ENCODE measurements at regions not wholly inside any gene's neighbourhood (a gene's known extent, or its start where the extent isn't known, plus 50 kb on each side); places are given as distances from the start of the nearest gene placed in this dataset.

DNA sequence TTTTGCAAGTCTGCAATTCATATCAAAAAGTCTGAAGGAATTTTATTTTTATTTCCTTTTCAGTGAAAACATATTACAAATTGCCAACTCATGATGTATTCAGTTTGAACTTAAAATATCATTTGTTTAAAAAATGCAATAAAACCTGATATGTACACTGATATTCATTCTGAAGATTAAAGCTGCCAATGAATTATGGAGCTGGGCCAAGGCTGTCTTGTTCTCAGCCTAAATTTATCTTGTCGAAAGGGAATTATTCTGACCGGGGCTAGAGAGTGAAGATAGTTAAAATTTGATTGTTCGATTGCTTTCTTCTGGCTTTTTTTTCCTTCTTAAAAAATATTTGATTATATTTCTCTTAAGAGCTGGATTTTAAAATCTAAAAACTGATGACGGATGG lies 54.0 kb upstream of the RBFOX1 start:
- Histone ChIP-seq H3K9me3 (no peaks in the 10 kb centered on the region), H3K4me1 (no peaks in the 10 kb centered on the region), H3K4me3 (no peak overlapping the region), H3K9ac (ENCODE audit: low read depth in 2 of 2, low read length in 2 of 2) (no peak overlapping the region), H3K27ac (no peak overlapping the region), H3K36me3 (no peaks in the 10 kb centered on the region), H3K27me3 (no peaks in the 10 kb centered on the region)
- DNase-seq: no peak
- TF ChIP-seq CTCF (IDR thresholded peaks at IDR 0.05): no peak
- intact Hi-C loops (cut with DNase I): no loop called here

DNA sequence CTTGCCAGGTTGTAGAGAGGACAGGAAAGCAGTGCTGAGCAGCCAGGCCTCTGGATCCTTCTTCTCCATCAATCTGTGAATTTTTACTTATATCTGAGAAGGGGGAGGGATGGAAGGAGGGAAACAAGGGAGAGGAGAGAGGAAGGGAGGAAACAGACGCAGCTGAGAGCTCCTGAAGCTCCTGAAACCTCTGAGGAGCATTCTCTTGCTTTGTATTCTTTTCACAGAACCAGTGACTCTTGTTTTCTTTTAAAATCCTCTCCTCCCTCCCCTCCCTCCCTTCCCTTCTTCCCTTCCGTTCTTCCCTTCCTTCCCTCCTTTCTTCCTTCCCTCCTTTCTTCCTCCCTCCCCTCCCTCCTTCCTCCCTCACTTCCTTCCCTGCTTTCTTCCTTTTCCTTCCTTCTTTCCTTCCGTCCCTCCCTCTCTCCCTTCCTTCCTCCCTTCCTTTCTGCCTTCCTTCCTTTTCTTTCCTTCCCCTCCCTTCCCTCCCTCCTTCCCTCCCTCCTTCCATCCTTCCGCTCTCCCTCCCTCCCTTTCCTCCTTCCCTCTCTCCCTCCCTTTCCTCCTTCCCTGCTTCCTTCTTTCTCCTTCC lies 60.0 kb upstream of the RBFOX1 start:
- no peaks in the 10 kb centered on the region for H3K9me3 ChIP-seq
- H3K27me3 ChIP-seq: no peaks in the 10 kb centered on the region
- DNase-seq: no peak
- no peak overlapping the region for H3K9ac ChIP-seq (ENCODE audit: low read depth in 2 of 2, low read length in 2 of 2)
- H3K36me3 ChIP-seq: no peaks in the 10 kb centered on the region
- TF ChIP-seq CTCF (IDR thresholded peaks at IDR 0.05): no peak
- no peaks in the 10 kb centered on the region for H3K4me1 ChIP-seq
- H3K4me3 ChIP-seq: no peak overlapping the region
- no peak overlapping the region for H3K27ac ChIP-seq
- intact Hi-C loops (cut with DNase I): no loop called here

DNA sequence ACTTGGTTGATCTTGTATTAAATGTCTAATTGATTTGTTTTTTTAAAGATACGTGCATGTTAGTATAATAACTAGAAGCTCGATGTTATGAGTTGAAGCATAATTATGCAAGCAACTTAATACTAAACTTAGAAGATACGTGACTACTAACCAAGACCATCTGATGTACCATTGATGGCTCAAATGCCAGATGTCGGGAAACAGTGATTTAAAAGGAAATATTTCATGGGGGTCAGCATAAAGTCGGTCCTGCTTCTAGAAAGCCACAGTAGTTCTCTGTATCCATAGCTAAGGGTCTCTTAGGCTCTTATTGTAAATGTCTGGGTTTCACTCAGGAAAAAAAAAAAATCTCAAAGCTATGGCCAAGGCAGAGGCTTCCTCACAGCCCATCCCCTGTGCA lies 61.2 kb upstream of the RBFOX1 start:
- no peak for TF ChIP-seq CTCF (IDR thresholded peaks at IDR 0.05)
- Histone ChIP-seq H3K9me3 (no peaks in the 10 kb centered on the region), H3K9ac (ENCODE audit: low read depth in 2 of 2, low read length in 2 of 2) (no peak overlapping the region), H3K4me1 (no peaks in the 10 kb centered on the region), H3K27me3 (no peaks in the 10 kb centered on the region), H3K36me3 (no peaks in the 10 kb centered on the region), H3K4me3 (no peak overlapping the region), H3K27ac (no peak overlapping the region)
- no peak for DNase-seq
- intact Hi-C loops (cut with DNase I): no loop called here

DNA sequence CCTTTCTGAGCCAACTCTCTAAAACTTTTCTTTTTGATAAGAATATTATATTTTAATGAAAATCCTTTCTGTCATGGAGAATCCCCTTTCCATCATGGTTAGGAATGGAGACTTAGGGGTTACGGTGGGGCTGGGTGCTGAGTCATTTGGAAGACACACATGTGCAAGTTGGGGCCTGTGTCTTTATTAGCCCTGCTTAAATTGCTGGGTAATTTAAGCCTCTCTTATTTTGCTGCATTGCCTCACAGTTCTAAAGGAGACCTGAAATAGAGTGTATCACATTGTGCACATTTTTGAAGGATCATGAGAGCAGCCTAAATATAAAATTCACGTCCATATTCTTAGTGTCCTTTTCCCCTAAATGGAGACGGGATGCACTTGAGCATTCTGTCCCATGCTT lies 61.8 kb upstream of the RBFOX1 start:
- intact Hi-C loops (cut with DNase I): no loop called here
- no peak overlapping the region for H3K9ac ChIP-seq (ENCODE audit: low read depth in 2 of 2, low read length in 2 of 2)

GRCh38 chr16:7270006-7270405 lies 62.6 kb upstream of the RBFOX1 start:
- Histone ChIP-seq H3K4me1 (no peaks in the 10 kb centered on the region), H3K27me3 (no peaks in the 10 kb centered on the region), H3K27ac (no peak overlapping the region), H3K9me3 (no peaks in the 10 kb centered on the region), H3K4me3 (no peak overlapping the region), H3K36me3 (no peaks in the 10 kb centered on the region), H3K9ac (ENCODE audit: low read depth in 2 of 2, low read length in 2 of 2) (no peak overlapping the region)
- no peak for DNase-seq
- intact Hi-C loops (cut with DNase I): no loop called here
- no peak for TF ChIP-seq CTCF (IDR thresholded peaks at IDR 0.05)

More for the DNA sequence above, 61.8 kb upstream of the RBFOX1 start:
- no peak overlapping the region for H3K4me3 ChIP-seq
- H3K9me3 ChIP-seq: no peaks in the 10 kb centered on the region
- no peak for DNase-seq
- no peak for TF ChIP-seq CTCF (IDR thresholded peaks at IDR 0.05)
- no peak overlapping the region for H3K27ac ChIP-seq
- H3K36me3 ChIP-seq: no peaks in the 10 kb centered on the region
- H3K4me1 ChIP-seq: no peaks in the 10 kb centered on the region
- H3K27me3 ChIP-seq: no peaks in the 10 kb centered on the region

Data from colonic mucosa (tissue), 4 donors.